Thoracic aorta (tissue), 2 donors: ENCODE measurements at regions not wholly inside any gene's neighbourhood (a gene's known extent, or its start where the extent isn't known, plus 50 kb on each side); places are given as distances from the start of the nearest gene placed in this dataset.

Source experiments
- ATAC-seq: fragments of 150-250 bp; one replicate; pipeline ENCODE4 v1.8.0; 2017; ENCODE audit warnings: low read depth; ENCODE audit not compliant: insufficient number of reproducible peaks, low FRiP score
- DNase-seq: peaks from one replicate; pipeline ENCODE4 v3.0.0-alpha.2; 2020; ENCODE audit warnings: low spot score
- H3K27ac ChIP-seq, 2 donors: fragments of 200-600 bp; sonication (generic); 1 replicate in 1 of 2; 2 replicates in 1 of 2; pipeline ENCODE4 v1.5.1; 2016; ENCODE audit warnings: mild to moderate bottlenecking in 2 of 2, moderate library complexity in 2 of 2
- H3K27me3 ChIP-seq: fragments of 200-600 bp; sonication (generic); replicated peaks from 2 replicates; pipeline ENCODE4 v1.6.0; 2016; ENCODE audit warnings: mild to moderate bottlenecking; ENCODE audit not compliant: insufficient read depth
- H3K36me3 ChIP-seq: fragments of 200-600 bp; sonication (generic); one replicate; pipeline ENCODE4 v1.5.1; 2016
- H3K4me1 ChIP-seq, 2 donors: fragments of 200-600 bp; sonication (generic); 1 replicate in 1 of 2; 2 replicates in 1 of 2; pipeline versions ENCODE4 v1.5.1 to v1.6.0; 2016; ENCODE audit warnings: low read depth in 2 of 2, mild to moderate bottlenecking in 1 of 2; ENCODE audit not compliant: control insufficient read depth in 1 of 2
- H3K4me3 ChIP-seq: fragments of 200-600 bp; sonication (generic); 2 replicates; pipeline ENCODE4 v1.5.1; 2016; ENCODE audit warnings: mild to moderate bottlenecking
- H3K9me3 ChIP-seq: fragments of 200-600 bp; sonication (generic); 2 replicates; pipeline ENCODE4 v1.5.1; 2016
- CTCF ChIP-seq: fragments of 200-600 bp; sonication (generic); IDR thresholded peaks from one replicate; pipeline ENCODE4 v1.5.1; 2019; ENCODE audit warnings: antibody characterized with exemption

GRCh38 chr9:28900406-28900805 is 1327.1 kb upstream of the C9orf72 start:
- Histone ChIP-seq H3K36me3 (no peaks in the 10 kb centered on the region), H3K4me3 (no peak overlapping the region), H3K27ac (no peak overlapping the region), H3K4me1 (no peaks in the 10 kb centered on the region), H3K9me3 (no peaks in the 10 kb centered on the region), H3K27me3 (no peaks in the 10 kb centered on the region)
- ATAC-seq (no peak), DNase-seq (no peak)
- no peak for TF ChIP-seq CTCF

GRCh38 chr9:28909526-28909925 is 1336.2 kb upstream of the C9orf72 start:
- no peaks in the 10 kb centered on the region for H3K9me3 ChIP-seq
- H3K4me3 ChIP-seq: no peak overlapping the region
- H3K4me1 ChIP-seq: no peaks in the 10 kb centered on the region
- H3K27me3 ChIP-seq: no peaks in the 10 kb centered on the region
- DNase-seq (no peak), ATAC-seq (no peak)
- no peak overlapping the region for H3K27ac ChIP-seq
- TF ChIP-seq CTCF: no peak
- H3K36me3 ChIP-seq: no peaks in the 10 kb centered on the region

- no peak for DNase-seq
- Histone ChIP-seq H3K4me3 (no peak overlapping the region), H3K27ac (no peak overlapping the region), H3K27me3 (no peaks in the 10 kb centered on the region), H3K4me1 (no peaks in the 10 kb centered on the region), H3K36me3 (no peaks in the 10 kb centered on the region), H3K9me3 (no peaks in the 10 kb centered on the region)
- ATAC-seq: no peak
- TF ChIP-seq CTCF: no peak
Observed at GRCh38 chr9:28912621-28913020, 1339.3 kb upstream of the C9orf72 start.

GRCh38 chr9:28915202-28915930 is 1342.1 kb upstream of the C9orf72 start:
- DNase-seq (no peak), ATAC-seq (no peak)
- Histone ChIP-seq H3K36me3 (no peaks in the 10 kb centered on the region), H3K27me3 (no peaks in the 10 kb centered on the region), H3K27ac (no peak overlapping the region), H3K4me3 (no peak overlapping the region), H3K9me3 (no peaks in the 10 kb centered on the region), H3K4me1 (no peaks in the 10 kb centered on the region)
- TF ChIP-seq CTCF: no peak

GRCh38 chr9:28916348-28916747 is 1343.1 kb upstream of the C9orf72 start:
- Histone ChIP-seq H3K36me3 (no peaks in the 10 kb centered on the region), H3K4me1 (no peaks in the 10 kb centered on the region), H3K27me3 (no peaks in the 10 kb centered on the region), H3K27ac (no peak overlapping the region), H3K9me3 (no peaks in the 10 kb centered on the region), H3K4me3 (no peak overlapping the region)
- TF ChIP-seq CTCF: no peak
- DNase-seq: no peak
- ATAC-seq: no peak
